ENCODE measurements at regions not wholly inside any gene's neighbourhood (a gene's known extent, or its start where the extent isn't known, plus 50 kb on each side); places are given as distances from the start of the nearest gene placed in this dataset.
A peak's percentile ranks its signal among the peaks of the same experiment; 100 is the strongest.
"Not testable (repeated sequence)": the region's sequence is repeated elsewhere in the genome, so short reads cannot be mapped to it uniquely, and the experiment has no call there.

- DNase-seq, result not testable (repeated sequence)
These were observed 2277.3 kb upstream of the ACO1 start for GRCh38 chr9:30107134-30107533.

GRCh38 chr9:30116673-30117217 lies 2267.7 kb upstream of the ACO1 start:
- DNase-seq, result no peak

DNA sequence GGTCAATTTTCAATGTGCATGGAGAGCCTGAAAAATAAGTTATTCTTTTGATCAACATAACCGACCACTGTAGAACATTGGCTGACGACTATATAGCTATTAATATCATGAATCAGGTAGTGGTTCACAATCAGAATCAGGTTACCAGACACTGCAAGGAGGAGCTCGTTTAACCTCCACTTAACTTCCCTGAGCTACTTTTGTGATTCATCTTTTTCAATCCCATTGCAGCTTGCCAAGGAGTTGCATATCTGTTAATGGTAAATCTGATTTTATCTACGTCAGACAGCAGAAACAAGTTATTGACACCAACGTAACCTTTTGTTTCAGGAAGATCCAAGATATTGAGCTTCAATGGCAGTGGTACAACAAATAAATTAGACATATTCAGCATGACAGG lies 2263.8 kb upstream of the ACO1 start:
- no peak for DNase-seq

GRCh38 chr9:30121611-30122010 lies 2262.8 kb upstream of the ACO1 start:
- DNase-seq, result no peak

GRCh38 chr9:30125881-30126280 lies 2258.6 kb upstream of the ACO1 start:
- DNase-seq, result no peak

GRCh38 chr9:30127371-30127770 lies 2257.1 kb upstream of the ACO1 start:
- DNase-seq, result no peak

- DNase-seq, result no peak
These were observed 2244.0 kb upstream of the ACO1 start for GRCh38 chr9:30140407-30140806.

DNA sequence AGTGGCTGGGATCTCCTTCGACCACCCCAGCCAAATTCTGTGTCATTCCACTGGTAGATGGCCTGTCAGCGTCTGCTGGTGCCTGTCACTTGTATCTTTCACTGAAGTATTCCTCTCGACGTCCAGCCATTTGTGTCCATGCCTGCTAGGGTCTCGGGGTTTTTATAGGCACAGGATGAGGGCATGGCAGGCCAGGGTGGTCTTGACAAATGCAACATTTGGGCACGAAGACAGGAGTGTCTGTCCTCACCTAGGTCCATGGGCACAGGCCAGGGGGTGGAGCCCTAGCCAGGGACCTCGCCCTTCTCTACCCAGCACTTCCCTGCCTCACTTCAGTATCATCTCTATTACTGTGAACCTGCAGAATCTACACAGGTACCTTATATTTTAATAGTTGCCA lies 2223.9 kb upstream of the ACO1 start:
- DNase-seq, result no peak

DNA sequence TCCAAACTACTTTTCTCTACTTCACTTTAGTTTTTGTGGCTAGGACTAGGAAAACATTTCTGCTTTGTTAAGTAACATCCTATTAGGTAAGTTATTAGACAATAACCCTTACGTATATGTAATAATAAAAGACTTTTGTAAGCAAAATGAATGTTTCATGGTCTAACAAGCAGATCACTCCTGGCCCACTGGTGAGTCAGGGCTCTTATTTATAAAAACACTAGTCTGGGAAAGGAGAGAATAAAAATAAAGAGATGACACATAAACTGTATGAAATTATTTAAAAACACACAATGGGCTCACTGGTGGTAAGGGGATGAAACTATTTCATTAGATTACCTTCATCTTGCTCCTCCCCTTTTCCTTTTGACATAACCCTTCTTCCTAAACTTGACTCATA lies 2212.2 kb upstream of the ACO1 start:
- DNase-seq, result no peak

DNA sequence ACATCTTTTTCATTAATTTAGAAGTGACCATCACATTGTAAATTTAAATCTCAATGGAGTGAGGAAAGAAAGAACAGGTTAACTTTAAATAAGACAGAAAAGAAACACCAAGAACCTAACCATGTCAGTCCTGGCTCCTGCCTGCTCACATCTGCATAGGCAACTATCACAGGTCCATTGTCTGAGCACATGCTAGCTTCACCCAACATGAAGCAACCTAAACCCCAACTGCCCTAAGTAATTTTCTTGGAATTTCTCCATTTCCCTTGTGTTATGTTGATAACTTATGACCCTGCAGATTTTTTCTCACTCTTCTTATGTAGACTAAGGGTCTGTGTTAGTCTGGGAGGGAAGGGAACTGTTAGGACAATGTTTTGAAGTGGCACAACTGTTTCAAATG lies 2205.8 kb upstream of the ACO1 start:
- DNase-seq, result no peak

GRCh38 chr9:30193421-30193820 lies 2191.0 kb upstream of the ACO1 start:
- DNase-seq, result no peak

GRCh38 chr9:30196941-30197340 lies 2187.5 kb upstream of the ACO1 start:
- no peak for DNase-seq

DNA sequence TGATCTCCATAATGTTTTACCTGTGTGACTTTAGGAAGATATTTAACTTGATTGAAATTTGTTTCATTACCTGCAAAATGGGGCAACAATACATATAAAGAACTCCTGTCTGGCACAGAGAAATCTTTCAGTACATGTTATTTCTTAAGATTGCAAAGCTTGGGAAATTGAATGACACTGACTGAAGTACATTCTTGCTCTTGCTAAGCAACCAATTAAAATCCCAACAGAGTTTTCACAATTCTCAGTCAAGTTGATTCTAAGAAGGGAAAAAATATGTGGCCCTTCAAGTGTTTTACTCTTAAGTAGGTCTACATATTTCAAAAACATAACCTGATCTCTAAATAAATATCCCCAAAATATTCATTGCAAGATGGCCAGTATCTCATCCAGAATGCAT lies 2187.0 kb upstream of the ACO1 start:
- DNase-seq, result no peak

DNA sequence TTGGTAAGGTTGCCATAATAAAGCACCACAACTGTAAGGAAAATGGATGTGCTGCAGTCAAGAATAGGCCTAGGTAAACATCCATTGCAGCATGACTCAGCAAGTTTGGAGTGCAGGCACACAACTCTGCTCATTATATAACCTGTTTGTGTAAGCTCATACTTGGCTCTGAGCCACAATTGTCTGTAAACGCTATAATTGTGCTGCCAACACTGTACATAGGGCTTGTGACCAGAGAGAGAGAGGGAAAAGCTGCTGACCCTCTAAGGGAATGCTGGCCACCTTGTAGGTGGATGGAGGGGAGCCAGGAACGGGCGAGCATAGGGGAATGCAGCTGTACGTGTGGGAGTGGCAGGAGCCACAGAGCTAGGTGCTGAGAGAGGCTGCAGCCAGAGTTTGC lies 2186.5 kb upstream of the ACO1 start:
- DNase-seq, result no peak

DNA sequence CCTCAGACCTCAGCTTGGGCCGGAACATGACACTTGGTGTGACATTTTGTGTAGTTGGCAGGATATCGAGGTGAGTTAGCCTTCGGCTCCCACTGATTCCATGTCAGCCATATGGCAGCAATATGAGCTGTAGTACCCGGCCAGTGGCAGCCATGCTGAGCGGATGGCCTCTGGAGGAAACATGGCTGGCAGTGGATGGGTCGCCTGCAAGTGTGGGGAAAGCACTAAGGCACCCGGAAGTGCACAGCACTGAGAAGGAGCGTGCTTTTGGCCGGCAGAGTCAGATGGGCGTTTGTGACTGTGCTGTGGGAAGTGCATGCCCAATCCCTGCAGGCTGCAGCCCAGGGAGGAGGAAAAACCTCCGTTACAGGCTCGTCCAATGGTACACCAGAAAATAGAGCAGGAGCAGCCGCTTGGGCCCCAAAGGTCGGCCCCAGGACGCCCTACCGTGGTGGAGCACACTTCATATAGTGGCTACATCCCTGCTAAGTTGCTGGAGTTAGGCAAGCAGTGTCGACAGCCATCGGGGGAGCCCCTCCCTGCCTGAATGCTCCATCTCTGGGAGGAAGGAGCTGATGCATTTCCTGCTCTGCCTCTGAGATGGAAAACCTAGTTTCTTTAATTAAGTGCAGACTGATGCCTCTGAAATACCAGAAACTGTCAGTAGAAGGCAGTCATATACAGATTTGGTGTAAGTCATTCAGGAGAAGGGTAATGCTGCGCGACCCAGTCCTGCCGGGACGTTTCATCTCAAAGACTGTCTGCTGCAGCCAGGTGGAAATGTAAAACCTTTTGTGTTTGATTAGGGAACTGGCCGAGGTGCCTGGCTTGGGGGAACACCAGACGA lies 2185.8 kb upstream of the ACO1 start:
- no peak for DNase-seq

- no peak for DNase-seq
These were observed 2183.4 kb upstream of the ACO1 start for GRCh38 chr9:30201024-30201423.

GRCh38 chr9:30235068-30235467 lies 2149.4 kb upstream of the ACO1 start:
- DNase-seq, result no peak

DNA sequence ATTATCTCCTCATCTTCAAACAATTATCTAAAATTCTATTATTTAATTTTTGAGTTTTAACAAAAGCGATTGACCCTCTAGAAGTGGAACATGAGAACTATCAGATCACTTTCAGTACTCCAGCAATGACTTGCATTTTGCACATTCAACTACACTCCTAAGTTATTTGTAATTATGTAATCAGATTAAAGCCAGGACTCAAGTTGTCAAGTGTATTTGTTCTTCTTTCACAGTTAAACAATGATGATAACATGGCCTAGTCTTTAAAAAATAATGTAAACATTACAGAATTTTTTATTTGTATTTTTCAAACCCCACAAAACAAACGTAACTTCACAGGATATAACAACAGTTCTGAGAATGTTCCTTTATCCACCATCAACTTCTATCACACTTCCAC lies 2148.9 kb upstream of the ACO1 start:
- no peak for DNase-seq

DNA sequence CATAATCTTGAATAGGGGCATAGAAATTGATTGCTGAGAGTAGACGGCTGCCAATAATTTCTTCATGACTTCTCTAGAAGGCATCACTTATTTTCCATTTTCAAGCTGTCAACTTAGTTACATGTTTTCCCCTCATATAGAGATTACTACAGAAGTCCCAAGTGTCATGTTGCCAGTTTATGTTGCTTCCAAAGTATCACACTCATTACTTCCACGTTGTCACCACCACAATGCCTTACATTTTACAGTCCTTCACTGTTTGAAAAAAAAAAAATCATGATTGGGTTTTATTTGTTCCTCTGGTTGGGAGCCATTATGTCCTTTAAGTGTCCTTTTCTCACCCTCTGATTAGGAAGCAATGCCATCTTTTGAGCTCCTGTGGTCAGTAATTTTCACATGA lies 2144.6 kb upstream of the ACO1 start:
- peak; percentile 39 for DNase-seq

DNA sequence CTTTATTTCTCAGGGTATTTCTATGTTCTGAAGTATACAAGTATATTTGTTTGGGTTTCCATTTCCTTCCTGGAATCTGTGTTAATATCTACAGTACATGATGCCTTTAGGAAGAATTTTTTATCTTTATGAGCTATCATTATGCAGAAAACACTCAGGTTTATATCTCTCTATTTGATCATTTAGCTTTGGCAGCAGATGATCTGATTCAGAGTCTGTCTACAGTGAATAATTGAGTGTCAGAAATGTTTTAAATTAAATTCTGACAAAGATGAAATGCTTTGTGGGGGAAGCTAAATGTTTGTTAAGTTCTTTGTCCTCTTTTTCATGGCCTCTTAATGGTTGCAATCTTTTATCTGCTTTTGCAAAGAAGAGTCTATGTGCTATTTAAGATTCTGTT lies 2141.0 kb upstream of the ACO1 start:
- DNase-seq, result no peak

DNA sequence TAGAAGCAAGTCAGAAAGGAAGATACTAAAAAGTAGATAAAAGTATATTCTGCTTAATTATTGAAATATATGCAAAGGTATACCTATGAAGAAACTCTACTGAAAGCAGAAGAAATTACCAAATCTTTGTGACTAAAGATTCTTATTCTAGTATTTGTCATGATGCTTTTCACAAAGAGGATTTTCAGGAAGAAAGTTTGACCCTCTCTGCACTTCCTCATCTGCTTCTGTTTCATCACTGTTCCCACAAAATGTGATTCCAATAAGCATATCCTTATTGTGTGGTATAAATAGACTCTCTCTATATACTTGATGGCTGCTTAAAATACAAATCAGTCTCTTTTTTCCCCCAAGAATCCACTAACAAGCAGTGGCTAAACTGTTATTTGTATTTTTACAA lies 2139.6 kb upstream of the ACO1 start:
- DNase-seq, result no peak

DNA sequence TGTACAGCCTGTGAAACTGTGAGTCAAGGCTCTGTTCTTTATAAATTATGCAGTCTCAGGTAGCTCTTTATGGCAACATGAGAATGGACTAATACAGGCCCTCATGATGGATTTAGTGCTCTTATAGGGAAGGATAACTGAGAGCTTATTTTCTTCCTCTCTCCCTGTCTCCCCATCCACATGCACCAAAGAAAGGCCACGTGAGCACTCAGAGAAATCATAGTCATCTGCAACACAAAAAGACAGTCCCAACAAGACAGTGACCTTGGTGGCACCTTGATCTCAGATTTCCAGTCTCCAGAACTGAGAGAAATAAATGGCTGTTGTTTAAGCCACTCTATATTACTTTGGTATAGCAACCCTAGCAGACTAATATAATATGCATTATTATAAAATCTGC lies 2133.6 kb upstream of the ACO1 start:
- no peak for DNase-seq

DNA sequence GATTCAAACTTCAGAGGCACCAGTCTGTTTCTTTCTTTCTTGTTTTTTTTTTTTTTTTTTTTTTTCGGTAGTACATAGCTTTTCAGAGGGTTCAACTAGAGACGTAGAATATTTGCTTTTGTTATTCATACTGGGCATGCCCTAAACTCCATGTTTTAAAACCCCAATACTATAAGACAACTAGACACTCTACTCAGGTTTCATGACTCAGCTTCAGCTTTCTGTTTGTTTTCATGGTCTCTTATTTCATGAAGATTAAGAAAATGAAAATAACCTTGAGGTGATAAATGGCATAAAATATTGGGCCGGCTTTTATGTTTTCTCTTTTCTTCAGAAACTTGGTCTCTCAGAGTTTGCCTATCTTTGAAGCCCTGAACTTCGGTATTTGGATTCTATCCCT lies 2126.3 kb upstream of the ACO1 start:
- DNase-seq, result no peak

DNA sequence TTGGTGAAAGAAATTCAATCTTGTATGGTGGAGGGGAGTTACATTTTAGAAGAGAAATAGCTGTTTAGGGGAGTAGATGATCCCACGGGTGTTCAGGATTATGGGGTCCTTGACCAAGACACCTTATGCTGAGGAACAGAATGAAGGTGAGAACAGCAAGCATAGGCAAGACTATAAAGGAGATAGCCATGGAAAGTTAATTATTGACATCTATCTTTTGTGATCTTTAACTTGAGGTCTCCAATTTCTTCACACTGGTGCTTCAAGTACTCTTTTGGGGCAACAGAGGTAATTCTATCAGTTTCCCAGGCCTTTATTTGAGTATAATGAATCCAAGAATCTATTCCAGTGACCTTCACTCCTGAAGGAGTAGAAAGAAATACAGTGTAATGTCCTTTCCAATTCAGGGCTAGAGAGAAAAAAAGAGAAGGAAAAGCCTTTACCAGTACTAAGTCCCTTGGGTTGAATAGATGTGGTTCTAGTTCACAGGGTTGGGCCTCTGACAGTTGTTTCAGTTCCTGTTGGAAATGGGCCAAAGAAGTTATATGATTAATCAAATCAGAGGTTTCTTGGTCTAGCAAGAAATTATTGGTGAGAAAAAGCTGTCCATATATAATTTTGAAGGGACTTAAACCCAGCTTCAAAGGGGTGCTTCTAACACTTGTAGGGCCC lies 2104.1 kb upstream of the ACO1 start:
- no peak for DNase-seq

All from retina (tissue), 1 donor.